Bronchial epithelial cell (primary cell): ENCODE measurements at regions not wholly inside any gene's neighbourhood (a gene's known extent, or its start where the extent isn't known, plus 50 kb on each side); places are given as distances from the start of the nearest gene placed in this dataset.

Experiments
- DNase-seq: peaks from one replicate; pipeline ENCODE4 v3.0.0-alpha.2; 2010; ENCODE audit warnings: low read depth
- FAIRE-seq: peaks from 2 replicates; lab custom pipeline; 2011; peaks lifted over from hg19 to GRCh38; lab: Jason Lieb, UNC
- H3K27me3 ChIP-seq: 2 replicates; pipeline ENCODE4 v1.5.1; 2011; ENCODE audit warnings: low read length; ENCODE audit not compliant: control insufficient read depth, insufficient read depth
- H3K36me3 ChIP-seq: 2 replicates; pipeline ENCODE4 v1.5.1; 2011; ENCODE audit warnings: low read length; ENCODE audit not compliant: control insufficient read depth, insufficient read depth
- H3K4me3 ChIP-seq: 2 replicates; pipeline ENCODE4 v1.5.1; 2011; ENCODE audit warnings: mild to moderate bottlenecking, low read depth, low read length, control low read depth
- CTCF ChIP-seq: IDR thresholded peaks from 2 replicates; pipeline ENCODE4 v1.5.1; 2011; ENCODE audit warnings: mild to moderate bottlenecking, moderate library complexity, low read length, control low read depth, inconsistent platforms; ENCODE audit not compliant: insufficient read depth, severe bottlenecking

DNA sequence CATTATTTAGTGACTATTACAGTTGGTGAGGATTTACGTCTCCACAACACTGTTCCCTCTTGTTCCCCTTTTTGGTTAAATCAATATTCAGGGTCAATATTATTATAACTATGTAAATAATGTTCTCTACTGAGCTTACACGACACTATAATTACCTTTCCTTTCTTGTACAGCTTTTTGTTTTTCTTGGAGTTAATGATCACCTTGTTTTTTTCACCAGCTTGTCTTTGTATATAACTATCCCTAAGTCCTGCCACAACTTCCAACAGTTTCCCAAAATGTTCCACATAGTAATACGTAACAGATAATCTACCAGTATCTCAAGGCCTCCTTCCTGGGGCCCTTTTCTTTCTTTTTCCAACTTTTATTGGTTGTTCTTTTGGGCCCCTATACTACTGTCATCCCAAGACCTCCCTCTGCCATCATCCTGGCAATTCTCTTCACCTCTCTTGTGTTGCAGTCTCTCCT is 142.0 kb upstream of the SOX4 start:
- H3K27me3 ChIP-seq = no peaks in the 10 kb centered on the region
- no peak overlapping the region for H3K4me3 ChIP-seq
- no peaks in the 10 kb centered on the region for H3K36me3 ChIP-seq
- DNase-seq = no peak
- no peak for TF ChIP-seq CTCF
- FAIRE-seq = no peak

GRCh38 chr6:21454262-21454661 is 139.3 kb upstream of the SOX4 start:
- Histone ChIP-seq H3K27me3 (no peaks in the 10 kb centered on the region), H3K4me3 (no peak overlapping the region), H3K36me3 (no peaks in the 10 kb centered on the region)
- FAIRE-seq (no peak), DNase-seq (no peak)
- no peak for TF ChIP-seq CTCF

- H3K4me3 ChIP-seq = no peak overlapping the region
- FAIRE-seq (no peak), DNase-seq (peak; percentile 5)
- H3K27me3 ChIP-seq = no peaks in the 10 kb centered on the region
- H3K36me3 ChIP-seq = no peaks in the 10 kb centered on the region
- no peak for TF ChIP-seq CTCF
Observed at GRCh38 chr6:21455071-21455470, 138.5 kb upstream of the SOX4 start.

DNA sequence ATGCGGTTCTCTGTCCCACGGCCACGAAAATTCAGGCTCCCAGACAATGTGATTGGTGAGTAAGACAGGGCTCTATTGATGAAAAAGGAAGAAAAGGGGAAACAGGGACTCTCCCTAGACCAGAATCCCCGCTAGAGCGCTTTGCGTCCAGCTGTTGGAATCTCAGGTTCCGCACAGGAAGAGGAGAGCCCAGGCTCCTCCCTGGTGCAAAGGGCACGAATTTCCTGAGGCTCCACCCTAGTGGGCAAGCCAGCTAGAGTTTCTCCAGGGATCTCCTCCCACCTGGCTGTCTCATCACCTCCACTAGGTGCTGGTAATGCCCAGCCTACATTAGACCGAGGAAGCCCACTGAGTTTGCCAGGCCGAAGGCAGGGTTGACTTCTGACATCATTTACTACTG is 135.9 kb upstream of the SOX4 start:
- Histone ChIP-seq H3K27me3 (no peaks in the 10 kb centered on the region), H3K36me3 (no peaks in the 10 kb centered on the region), H3K4me3 (no peak overlapping the region)
- DNase-seq (no peak), FAIRE-seq (no peak)
- no peak for TF ChIP-seq CTCF

DNA sequence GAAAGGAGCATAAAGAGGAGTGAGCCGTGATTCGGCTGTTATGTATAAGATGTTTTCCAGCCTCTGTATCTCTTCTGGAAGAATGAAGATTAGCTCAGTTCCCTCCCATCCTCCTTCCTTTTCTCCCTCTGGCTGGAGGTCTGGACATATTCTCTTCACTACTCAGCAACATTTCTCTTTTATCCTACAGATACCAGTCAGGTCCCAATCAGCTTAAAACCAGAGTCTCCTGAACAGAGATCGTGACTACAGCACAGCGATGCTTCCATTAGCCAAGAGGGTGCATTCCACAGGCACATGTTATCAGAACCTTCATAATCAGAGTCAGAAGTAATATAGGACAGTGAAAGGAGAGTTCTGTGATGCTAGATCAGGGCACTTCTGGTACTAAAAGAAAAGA is 133.9 kb upstream of the SOX4 start:
- TF ChIP-seq CTCF = no peak
- H3K27me3 ChIP-seq = no peaks in the 10 kb centered on the region
- DNase-seq (no peak), FAIRE-seq (no peak)
- H3K4me3 ChIP-seq = no peak overlapping the region
- H3K36me3 ChIP-seq = no peaks in the 10 kb centered on the region

GRCh38 chr6:21461844-21462518 is 131.6 kb upstream of the SOX4 start:
- DNase-seq = peak; percentile 3
- no peak overlapping the region for H3K4me3 ChIP-seq
- no peak for TF ChIP-seq CTCF
- FAIRE-seq = no peak
- no peaks in the 10 kb centered on the region for H3K36me3 ChIP-seq
- no peaks in the 10 kb centered on the region for H3K27me3 ChIP-seq
